ENCODE measurements at regions not wholly inside any gene's neighbourhood (a gene's known extent, or its start where the extent isn't known, plus 50 kb on each side); places are given as distances from the start of the nearest gene placed in this dataset.

DNA sequence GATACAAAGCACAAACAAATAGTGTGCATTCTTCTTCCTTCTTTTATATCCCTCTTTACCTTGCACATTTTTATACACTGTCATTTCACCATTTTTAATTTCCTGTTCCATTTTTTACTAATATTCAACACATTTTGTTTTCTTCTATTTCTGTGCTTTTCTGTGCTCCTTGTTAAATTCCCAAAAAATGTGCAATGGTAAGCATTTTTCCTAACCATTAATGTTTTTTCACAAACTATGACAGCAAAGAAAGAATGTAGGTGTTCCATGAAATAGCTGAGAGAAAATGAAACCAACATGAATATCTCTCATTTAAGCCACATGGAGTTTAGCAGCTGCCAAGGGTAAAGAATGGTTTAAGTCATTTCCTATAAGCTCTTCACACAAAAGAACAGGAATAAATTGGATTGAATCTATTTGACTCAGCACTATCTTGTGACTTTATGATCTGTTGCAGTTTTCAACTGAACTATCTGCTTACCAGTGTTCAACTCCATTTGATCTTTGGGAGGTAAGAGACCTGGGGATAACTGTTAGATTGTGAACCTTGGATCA lies 145.7 kb upstream of the CDH19 start:
- TF ChIP-seq SPI1 (IDR thresholded peaks at IDR 0.05; ENCODE audit: borderline replicate concordance, low read depth) (no peak), POLR2AphosphoS5 (IDR thresholded peaks at IDR 0.05; ENCODE audit: low read depth) (no peak), GABPA (IDR thresholded peaks at IDR 0.05; ENCODE audit: low read depth) (no peak)
- TF ChIP-seq, protein P1, sequence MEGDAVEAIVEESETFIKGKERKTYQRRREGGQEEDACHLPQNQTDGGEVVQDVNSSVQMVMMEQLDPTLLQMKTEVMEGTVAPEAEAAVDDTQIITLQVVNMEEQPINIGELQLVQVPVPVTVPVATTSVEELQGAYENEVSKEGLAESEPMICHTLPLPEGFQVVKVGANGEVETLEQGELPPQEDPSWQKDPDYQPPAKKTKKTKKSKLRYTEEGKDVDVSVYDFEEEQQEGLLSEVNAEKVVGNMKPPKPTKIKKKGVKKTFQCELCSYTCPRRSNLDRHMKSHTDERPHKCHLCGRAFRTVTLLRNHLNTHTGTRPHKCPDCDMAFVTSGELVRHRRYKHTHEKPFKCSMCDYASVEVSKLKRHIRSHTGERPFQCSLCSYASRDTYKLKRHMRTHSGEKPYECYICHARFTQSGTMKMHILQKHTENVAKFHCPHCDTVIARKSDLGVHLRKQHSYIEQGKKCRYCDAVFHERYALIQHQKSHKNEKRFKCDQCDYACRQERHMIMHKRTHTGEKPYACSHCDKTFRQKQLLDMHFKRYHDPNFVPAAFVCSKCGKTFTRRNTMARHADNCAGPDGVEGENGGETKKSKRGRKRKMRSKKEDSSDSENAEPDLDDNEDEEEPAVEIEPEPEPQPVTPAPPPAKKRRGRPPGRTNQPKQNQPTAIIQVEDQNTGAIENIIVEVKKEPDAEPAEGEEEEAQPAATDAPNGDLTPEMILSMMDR (IDR thresholded peaks at IDR 0.05; ENCODE audit: insufficient read depth, low read length), result no peak
- TF ChIP-seq, protein P2, sequence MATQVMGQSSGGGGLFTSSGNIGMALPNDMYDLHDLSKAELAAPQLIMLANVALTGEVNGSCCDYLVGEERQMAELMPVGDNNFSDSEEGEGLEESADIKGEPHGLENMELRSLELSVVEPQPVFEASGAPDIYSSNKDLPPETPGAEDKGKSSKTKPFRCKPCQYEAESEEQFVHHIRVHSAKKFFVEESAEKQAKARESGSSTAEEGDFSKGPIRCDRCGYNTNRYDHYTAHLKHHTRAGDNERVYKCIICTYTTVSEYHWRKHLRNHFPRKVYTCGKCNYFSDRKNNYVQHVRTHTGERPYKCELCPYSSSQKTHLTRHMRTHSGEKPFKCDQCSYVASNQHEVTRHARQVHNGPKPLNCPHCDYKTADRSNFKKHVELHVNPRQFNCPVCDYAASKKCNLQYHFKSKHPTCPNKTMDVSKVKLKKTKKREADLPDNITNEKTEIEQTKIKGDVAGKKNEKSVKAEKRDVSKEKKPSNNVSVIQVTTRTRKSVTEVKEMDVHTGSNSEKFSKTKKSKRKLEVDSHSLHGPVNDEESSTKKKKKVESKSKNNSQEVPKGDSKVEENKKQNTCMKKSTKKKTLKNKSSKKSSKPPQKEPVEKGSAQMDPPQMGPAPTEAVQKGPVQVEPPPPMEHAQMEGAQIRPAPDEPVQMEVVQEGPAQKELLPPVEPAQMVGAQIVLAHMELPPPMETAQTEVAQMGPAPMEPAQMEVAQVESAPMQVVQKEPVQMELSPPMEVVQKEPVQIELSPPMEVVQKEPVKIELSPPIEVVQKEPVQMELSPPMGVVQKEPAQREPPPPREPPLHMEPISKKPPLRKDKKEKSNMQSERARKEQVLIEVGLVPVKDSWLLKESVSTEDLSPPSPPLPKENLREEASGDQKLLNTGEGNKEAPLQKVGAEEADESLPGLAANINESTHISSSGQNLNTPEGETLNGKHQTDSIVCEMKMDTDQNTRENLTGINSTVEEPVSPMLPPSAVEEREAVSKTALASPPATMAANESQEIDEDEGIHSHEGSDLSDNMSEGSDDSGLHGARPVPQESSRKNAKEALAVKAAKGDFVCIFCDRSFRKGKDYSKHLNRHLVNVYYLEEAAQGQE (IDR thresholded peaks at IDR 0.05; ENCODE audit: insufficient replicate concordance, low read depth), result no peak
- Histone ChIP-seq H3K27ac (replicated peaks) (no peak overlapping the region), H3K4me3 (replicated peaks; ENCODE audit: insufficient read depth, low read length) (no peak overlapping the region), H3K27me3 (ENCODE audit: insufficient read depth, poor library complexity, severe bottlenecking) (no peaks in the 10 kb centered on the region)
- DNase-seq (ENCODE audit: low read depth in 1 of 2, low spot score in 1 of 2), result no peak

- H3K27ac ChIP-seq (replicated peaks), result no peak overlapping the region
- no peaks in the 10 kb centered on the region for H3K27me3 ChIP-seq (ENCODE audit: insufficient read depth, poor library complexity, severe bottlenecking)
- no peak for DNase-seq (ENCODE audit: low read depth in 1 of 2, low spot score in 1 of 2)
- H3K4me3 ChIP-seq (replicated peaks; ENCODE audit: insufficient read depth, low read length), result no peak overlapping the region
- TF ChIP-seq, protein P2 (IDR thresholded peaks at IDR 0.05; ENCODE audit: insufficient replicate concordance, low read depth), result no peak
- TF ChIP-seq SPI1 (IDR thresholded peaks at IDR 0.05; ENCODE audit: borderline replicate concordance, low read depth) (no peak), POLR2AphosphoS5 (IDR thresholded peaks at IDR 0.05; ENCODE audit: low read depth) (no peak), GABPA (IDR thresholded peaks at IDR 0.05; ENCODE audit: low read depth) (no peak)
- TF ChIP-seq, protein P1 (IDR thresholded peaks at IDR 0.05; ENCODE audit: insufficient read depth, low read length), result no peak
Observed at GRCh38 chr18:66749030-66749429, 145.1 kb upstream of the CDH19 start.

- Histone ChIP-seq H3K27me3 (ENCODE audit: insufficient read depth, poor library complexity, severe bottlenecking) (no peaks in the 10 kb centered on the region), H3K27ac (replicated peaks) (no peak overlapping the region)
- TF ChIP-seq, protein P2 (IDR thresholded peaks at IDR 0.05; ENCODE audit: insufficient replicate concordance, low read depth), result no peak
- TF ChIP-seq GABPA (IDR thresholded peaks at IDR 0.05; ENCODE audit: low read depth) (no peak), POLR2AphosphoS5 (IDR thresholded peaks at IDR 0.05; ENCODE audit: low read depth) (no peak), SPI1 (IDR thresholded peaks at IDR 0.05; ENCODE audit: borderline replicate concordance, low read depth) (no peak)
- TF ChIP-seq, protein P1 (IDR thresholded peaks at IDR 0.05; ENCODE audit: insufficient read depth, low read length), result no peak
Observed at GRCh38 chr18:66742832-66743231, 138.9 kb upstream of the CDH19 start.

More at GRCh38 chr18:66742832-66743231, 138.9 kb upstream of the CDH19 start:
- H3K4me3 ChIP-seq (replicated peaks; ENCODE audit: insufficient read depth, low read length), result no peak overlapping the region
- no peak for DNase-seq (ENCODE audit: low read depth in 1 of 2, low spot score in 1 of 2)
